Breast epithelium (tissue), 3 donors: ENCODE measurements at regions not wholly inside any gene's neighbourhood (a gene's known extent, or its start where the extent isn't known, plus 50 kb on each side); places are given as distances from the start of the nearest gene placed in this dataset.

Experiments used
- POLR2A ChIP-seq: fragments of 450-650 bp; IDR thresholded peaks from one replicate; pipeline ENCODE4 v1.6.1; 2016; ENCODE audit warnings: antibody characterized with exemption, mild to moderate bottlenecking, moderate library complexity
- POLR2AphosphoS5 ChIP-seq, 3 donors: sonication (generic); formaldehyde crosslinking; IDR thresholded peaks; one replicate each; pipeline ENCODE4 v1.6.1; 2017; ENCODE audit warnings: antibody characterized with exemption in 3 of 3
- TF ChIP-seq, protein P1 (sequence below), 3 donors: fragments of 450-650 bp; IDR thresholded peaks; one replicate each; pipeline ENCODE4 v1.5.1; 2016 to 2017; ENCODE audit warnings: antibody characterized with exemption in 3 of 3, mild to moderate bottlenecking in 3 of 3, moderate library complexity in 3 of 3

GRCh38 chr2:144096531-144096930, 423.4 kb downstream of the ZEB2 start:
- TF ChIP-seq, protein P1, sequence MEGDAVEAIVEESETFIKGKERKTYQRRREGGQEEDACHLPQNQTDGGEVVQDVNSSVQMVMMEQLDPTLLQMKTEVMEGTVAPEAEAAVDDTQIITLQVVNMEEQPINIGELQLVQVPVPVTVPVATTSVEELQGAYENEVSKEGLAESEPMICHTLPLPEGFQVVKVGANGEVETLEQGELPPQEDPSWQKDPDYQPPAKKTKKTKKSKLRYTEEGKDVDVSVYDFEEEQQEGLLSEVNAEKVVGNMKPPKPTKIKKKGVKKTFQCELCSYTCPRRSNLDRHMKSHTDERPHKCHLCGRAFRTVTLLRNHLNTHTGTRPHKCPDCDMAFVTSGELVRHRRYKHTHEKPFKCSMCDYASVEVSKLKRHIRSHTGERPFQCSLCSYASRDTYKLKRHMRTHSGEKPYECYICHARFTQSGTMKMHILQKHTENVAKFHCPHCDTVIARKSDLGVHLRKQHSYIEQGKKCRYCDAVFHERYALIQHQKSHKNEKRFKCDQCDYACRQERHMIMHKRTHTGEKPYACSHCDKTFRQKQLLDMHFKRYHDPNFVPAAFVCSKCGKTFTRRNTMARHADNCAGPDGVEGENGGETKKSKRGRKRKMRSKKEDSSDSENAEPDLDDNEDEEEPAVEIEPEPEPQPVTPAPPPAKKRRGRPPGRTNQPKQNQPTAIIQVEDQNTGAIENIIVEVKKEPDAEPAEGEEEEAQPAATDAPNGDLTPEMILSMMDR (IDR thresholded peaks at IDR 0.05), result no peak
- TF ChIP-seq POLR2AphosphoS5 (IDR thresholded peaks at IDR 0.05) (no peak), POLR2A (no peak)
